GM21576 (cell line): ENCODE measurements at regions not wholly inside any gene's neighbourhood (a gene's known extent, or its start where the extent isn't known, plus 50 kb on each side); places are given as distances from the start of the nearest gene placed in this dataset.
"Not testable (repeated sequence)": the region's sequence is repeated elsewhere in the genome, so short reads cannot be mapped to it uniquely, and the experiment has no call there.

ENCODE experiments used
- ATAC-seq: cut with Tn5 transposase; IDR thresholded peaks from one replicate; pipeline ENCODE4 v1.9.1; 2021; ENCODE audit warnings: mild to moderate bottlenecking, moderate library complexity; ENCODE audit not compliant: unreplicated experiment

- ATAC-seq: no peak
Observed at GRCh38 chr9:106039151-106039935, 345.0 kb downstream of the TMEM38B start.

- ATAC-seq: not testable (repeated sequence)
Observed at GRCh38 chr9:106041920-106042319, 347.6 kb downstream of the TMEM38B start.

GRCh38 chr9:106051545-106051944 is 357.2 kb downstream of the TMEM38B start:
- no peak for ATAC-seq

DNA sequence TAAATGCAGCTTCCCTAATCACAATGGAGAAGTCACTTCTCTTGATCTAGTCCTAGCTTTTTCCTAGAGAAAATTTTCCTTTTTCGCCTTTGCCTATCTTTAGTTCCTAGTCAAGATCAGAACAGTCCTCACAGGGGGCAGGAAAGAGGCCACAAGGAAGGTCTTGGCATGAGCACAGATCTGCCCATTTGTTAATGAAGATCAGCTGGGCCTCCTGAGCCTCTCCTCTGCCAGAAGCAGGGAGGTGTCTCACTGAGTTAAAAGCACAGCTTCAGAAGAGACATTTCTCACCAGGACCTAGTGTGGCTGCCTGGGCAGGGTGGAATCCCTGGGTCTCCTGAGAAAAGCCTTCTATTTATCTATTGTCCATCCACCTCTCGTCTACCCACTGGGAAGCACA is 357.8 kb downstream of the TMEM38B start:
- no peak for ATAC-seq

- no peak for ATAC-seq
Observed at GRCh38 chr9:106052735-106053134, 358.4 kb downstream of the TMEM38B start.

GRCh38 chr9:106056328-106056727 is 362.0 kb downstream of the TMEM38B start:
- ATAC-seq: no peak

GRCh38 chr9:106058460-106058859 is 364.1 kb downstream of the TMEM38B start:
- ATAC-seq: no peak

DNA sequence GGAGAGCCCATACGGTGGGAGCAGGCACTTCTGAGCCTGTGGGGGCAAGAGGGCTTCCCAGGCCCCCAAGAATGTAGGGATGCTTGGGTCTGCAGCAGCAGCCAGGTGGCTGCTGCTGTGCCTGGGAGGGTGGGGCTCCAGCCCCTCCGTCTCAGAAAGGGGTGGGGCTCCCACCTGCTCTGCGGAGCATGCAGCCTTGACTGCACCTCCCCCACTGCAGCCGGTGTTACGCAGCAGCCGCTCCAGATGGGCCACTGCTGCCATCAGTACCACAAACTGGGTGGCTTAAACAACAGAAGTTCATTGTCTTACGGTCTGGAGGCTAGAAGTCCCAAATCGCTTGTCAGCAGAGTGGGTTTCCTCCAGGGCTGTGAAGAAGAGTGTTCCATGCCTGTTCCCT is 365.5 kb downstream of the TMEM38B start:
- no peak for ATAC-seq

- ATAC-seq: no peak
Observed at GRCh38 chr9:106060885-106061284, 366.5 kb downstream of the TMEM38B start.

DNA sequence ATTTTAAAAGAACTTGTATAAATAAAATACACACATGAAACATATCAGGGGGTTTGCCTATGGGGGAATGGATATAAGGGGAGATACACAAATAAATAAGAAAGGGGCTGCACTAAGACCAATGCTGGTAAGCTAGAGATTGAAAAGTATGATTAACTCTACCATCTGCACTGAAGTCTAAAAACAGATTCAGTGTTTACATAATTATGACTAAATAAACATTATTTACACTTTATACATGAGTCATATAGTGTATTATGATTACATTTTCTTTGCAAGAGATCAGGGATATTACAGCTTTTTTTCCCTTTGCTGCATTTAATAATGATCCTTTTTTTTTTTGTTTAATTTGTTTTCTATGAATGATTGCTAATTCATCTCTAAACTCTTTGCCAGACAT is 367.9 kb downstream of the TMEM38B start:
- no peak for ATAC-seq

GRCh38 chr9:106065136-106065535 is 370.8 kb downstream of the TMEM38B start:
- ATAC-seq: no peak

DNA sequence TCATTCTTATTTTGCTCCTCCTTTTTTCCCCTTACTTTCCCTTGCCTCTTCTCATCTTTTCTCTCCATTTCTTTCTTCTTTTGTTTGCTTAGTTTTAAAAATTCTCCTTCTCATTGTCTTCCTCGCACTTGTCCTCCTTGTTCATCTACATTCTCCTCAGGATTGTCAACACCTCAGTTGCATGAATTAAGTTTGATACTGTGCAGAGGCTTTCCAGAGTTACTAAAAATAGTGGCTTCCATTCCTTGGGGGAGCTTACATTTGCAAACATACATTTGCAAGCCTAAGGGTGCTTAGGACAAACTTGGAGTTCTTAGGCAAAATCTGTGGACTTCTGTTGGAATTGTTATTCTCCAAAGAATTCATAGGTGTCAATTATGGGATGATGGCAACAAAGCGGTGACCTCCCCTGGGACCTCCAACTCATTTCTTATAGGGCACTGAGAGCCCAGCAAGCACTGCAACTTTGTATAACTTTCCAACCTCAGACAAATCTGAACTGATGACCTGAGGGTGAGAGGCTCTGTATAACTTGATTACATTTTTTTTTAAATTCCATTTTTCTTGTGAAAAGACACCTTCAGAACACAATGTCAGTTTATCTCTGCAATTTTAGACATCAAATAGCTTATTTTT is 371.4 kb downstream of the TMEM38B start:
- no peak for ATAC-seq

- ATAC-seq: no peak
Observed at GRCh38 chr9:106066940-106067524, 372.7 kb downstream of the TMEM38B start.

- ATAC-seq: no peak
Observed at GRCh38 chr9:106069241-106069640, 374.9 kb downstream of the TMEM38B start.

DNA sequence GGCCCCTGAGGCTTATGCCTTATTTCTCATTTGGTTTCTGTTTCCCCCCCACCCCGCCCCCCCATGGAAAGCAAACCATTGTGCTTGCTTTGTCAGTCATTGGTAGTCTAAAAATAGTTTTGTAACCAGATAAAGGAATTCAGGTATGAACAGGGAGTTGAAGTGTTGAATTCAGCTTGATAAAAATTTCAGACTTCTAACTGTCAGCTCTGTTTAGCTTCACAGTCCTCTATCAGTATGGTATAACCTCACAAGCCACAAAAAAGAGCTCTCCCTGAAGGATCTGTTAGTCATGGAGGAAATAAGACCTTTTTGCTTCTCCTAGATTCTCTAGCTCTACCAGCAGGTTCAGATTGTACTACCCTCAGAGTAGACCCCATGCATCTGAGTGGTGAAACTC is 378.1 kb downstream of the TMEM38B start:
- ATAC-seq: no peak

DNA sequence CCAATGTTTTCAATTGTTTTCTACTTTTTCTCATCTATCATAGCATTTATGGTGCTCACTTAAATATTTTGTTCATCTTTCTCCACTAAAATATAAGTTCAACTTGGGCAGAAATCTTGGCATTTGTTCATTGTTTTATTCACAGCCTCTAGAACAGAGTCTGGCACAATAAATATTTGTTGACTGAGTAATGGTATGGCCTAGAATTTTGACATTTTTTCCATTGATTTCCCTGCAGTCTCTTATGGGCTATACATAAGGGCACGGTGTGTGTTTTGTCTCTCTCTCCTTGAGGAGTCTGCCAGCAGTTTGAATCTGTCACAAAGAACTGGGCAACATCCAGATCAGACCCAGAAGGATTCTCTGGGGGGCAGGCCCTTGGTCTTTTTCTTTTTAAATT is 379.7 kb downstream of the TMEM38B start:
- no peak for ATAC-seq

GRCh38 chr9:106075236-106075959 is 381.1 kb downstream of the TMEM38B start:
- no peak for ATAC-seq

- no peak for ATAC-seq
Observed at GRCh38 chr9:106075960-106076327, 381.6 kb downstream of the TMEM38B start.

- ATAC-seq: no peak
Observed at GRCh38 chr9:106076711-106077110, 382.4 kb downstream of the TMEM38B start.

GRCh38 chr9:106077731-106078130 is 383.4 kb downstream of the TMEM38B start:
- ATAC-seq: no peak

DNA sequence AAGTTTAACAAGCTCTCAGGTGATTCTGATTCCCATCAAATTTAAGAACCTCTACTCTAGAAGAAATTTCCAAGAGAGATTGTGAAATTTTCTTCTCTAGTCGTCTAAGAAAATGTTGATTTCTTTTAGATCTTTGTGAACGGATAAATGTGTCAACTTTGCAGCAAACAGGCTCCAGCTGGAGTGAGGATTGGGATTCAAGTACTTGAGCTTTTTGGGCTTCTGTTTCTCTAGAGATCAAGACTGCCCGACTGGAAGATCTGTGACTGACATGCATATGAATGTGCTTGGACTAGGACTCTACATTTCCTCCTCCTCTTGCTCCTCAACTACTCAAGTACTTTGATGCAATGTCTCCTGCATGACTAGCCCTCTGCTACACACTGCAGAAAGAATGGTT is 388.3 kb downstream of the TMEM38B start:
- ATAC-seq: no peak

DNA sequence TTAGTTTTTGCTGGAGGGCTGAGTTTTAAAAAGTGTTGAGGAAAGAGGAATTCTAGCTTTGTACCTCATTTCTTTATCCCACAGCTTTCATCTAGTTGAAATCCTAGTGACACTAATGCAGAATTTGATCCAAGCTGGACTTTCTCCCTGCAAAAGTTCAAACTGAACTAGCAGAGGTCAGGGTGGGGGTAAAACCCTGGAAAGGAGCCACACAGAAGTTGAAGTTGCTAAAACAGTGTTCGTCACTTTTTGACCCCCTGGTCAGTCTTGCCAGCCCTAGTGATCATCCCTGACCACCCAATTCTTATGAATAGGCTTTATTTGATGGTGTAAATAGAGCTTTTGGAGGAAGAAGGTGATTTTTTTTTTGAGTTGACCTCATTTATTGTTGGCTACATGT is 390.4 kb downstream of the TMEM38B start:
- no peak for ATAC-seq
